Right atrium auricular region (tissue), 2 donors: ENCODE measurements at regions not wholly inside any gene's neighbourhood (a gene's known extent, or its start where the extent isn't known, plus 50 kb on each side); places are given as distances from the start of the nearest gene placed in this dataset.

Source experiments
- DNase-seq: peaks from one replicate; pipeline ENCODE4 v3.0.0-alpha.2; 2019; ENCODE audit warnings: low spot score
- H3K27ac ChIP-seq, 2 donors: fragments of 200-600 bp; sonication (generic); 1 replicate in 1 of 2; 2 replicates in 1 of 2; pipeline ENCODE4 v1.5.1; 2016 to 2019
- H3K27me3 ChIP-seq, 2 donors: fragments of 200-600 bp; sonication (generic); one replicate each; pipeline versions ENCODE4 v1.5.1 to v1.6.0; 2017 to 2019
- H3K36me3 ChIP-seq: fragments of 200-600 bp; sonication (generic); one replicate; pipeline ENCODE4 v1.5.1; 2016
- H3K4me1 ChIP-seq, 2 donors: fragments of 200-600 bp; sonication (generic); one replicate each; pipeline versions ENCODE4 v1.5.1 to v1.6.0; 2017 to 2019
- H3K4me3 ChIP-seq, 2 donors: fragments of 200-600 bp; sonication (generic); 1 replicate in 1 of 2; 2 replicates in 1 of 2; pipeline ENCODE4 v1.5.1; 2017 to 2019; ENCODE audit warnings: mild to moderate bottlenecking in 1 of 2, moderate library complexity in 1 of 2
- H3K9me3 ChIP-seq, 2 donors: fragments of 200-600 bp; sonication (generic); one replicate each; pipeline ENCODE4 v1.5.1; 2019
- TF ChIP-seq, protein P1 (sequence below), 2 donors: fragments of 200-600 bp; sonication (generic); IDR thresholded peaks; one replicate each; pipeline ENCODE4 v1.5.1; 2019; ENCODE audit warnings: antibody characterized with exemption in 2 of 2

DNA sequence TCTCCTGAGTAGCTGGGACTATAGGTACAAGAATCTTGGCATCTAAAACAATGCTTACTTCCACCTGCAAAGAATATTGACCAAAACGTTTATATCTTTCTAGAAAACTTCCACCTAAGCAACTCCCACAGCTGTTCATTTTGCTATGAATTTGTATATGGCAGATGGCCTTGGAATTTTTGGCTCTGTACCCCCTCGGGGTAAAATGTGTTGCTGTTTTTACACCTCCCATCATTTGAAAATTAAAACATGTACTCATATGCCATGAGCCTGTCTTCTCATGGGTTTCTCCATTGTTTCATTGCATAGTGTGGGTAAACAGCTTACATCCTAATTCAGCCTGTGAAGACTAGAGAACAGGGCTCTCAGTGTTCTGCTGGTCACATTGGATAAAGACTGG lies 853.6 kb upstream of the SOX11 start:
- Histone ChIP-seq H3K4me3 (no peak overlapping the region), H3K4me1 (no peaks in the 10 kb centered on the region), H3K27me3 (no peaks in the 10 kb centered on the region), H3K9me3 (no peaks in the 10 kb centered on the region), H3K36me3 (no peaks in the 10 kb centered on the region), H3K27ac (no peak overlapping the region)
- no peak for DNase-seq
- TF ChIP-seq, protein P1, sequence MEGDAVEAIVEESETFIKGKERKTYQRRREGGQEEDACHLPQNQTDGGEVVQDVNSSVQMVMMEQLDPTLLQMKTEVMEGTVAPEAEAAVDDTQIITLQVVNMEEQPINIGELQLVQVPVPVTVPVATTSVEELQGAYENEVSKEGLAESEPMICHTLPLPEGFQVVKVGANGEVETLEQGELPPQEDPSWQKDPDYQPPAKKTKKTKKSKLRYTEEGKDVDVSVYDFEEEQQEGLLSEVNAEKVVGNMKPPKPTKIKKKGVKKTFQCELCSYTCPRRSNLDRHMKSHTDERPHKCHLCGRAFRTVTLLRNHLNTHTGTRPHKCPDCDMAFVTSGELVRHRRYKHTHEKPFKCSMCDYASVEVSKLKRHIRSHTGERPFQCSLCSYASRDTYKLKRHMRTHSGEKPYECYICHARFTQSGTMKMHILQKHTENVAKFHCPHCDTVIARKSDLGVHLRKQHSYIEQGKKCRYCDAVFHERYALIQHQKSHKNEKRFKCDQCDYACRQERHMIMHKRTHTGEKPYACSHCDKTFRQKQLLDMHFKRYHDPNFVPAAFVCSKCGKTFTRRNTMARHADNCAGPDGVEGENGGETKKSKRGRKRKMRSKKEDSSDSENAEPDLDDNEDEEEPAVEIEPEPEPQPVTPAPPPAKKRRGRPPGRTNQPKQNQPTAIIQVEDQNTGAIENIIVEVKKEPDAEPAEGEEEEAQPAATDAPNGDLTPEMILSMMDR (IDR thresholded peaks at IDR 0.05): no peak

DNA sequence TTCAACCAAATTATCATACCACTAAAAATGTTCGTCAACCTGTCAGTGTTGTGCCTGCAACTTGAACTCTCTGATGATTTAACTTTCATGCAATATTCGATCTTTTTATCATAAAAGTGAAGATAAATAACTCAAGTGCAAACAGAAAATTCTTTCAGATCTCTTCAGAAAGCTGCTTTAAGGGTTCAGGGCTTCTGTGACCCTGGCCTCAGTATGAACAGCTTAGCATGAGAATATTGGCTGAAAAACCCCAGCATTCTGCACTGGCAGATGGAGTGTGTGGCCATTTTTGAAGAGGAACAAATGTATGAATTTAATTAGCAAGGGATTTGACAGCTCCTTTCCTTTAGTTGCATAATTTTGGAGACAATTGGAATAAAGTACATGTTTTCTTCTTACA lies 851.4 kb upstream of the SOX11 start:
- no peaks in the 10 kb centered on the region for H3K4me1 ChIP-seq
- DNase-seq: no peak
- TF ChIP-seq, protein P1 (IDR thresholded peaks at IDR 0.05): no peak

GRCh38 chr2:4844881-4845280 lies 847.3 kb upstream of the SOX11 start:
- Histone ChIP-seq H3K36me3 (no peaks in the 10 kb centered on the region), H3K4me1 (no peaks in the 10 kb centered on the region), H3K4me3 (no peak overlapping the region), H3K27me3 (no peaks in the 10 kb centered on the region), H3K9me3 (no peaks in the 10 kb centered on the region), H3K27ac (no peak overlapping the region)
- TF ChIP-seq, protein P1 (IDR thresholded peaks at IDR 0.05): no peak
- DNase-seq: no peak

More for the DNA sequence above, 851.4 kb upstream of the SOX11 start:
- no peak overlapping the region for H3K4me3 ChIP-seq
- H3K36me3 ChIP-seq: no peaks in the 10 kb centered on the region
- no peaks in the 10 kb centered on the region for H3K27me3 ChIP-seq
- H3K27ac ChIP-seq: no peak overlapping the region
- H3K9me3 ChIP-seq: no peaks in the 10 kb centered on the region

DNA sequence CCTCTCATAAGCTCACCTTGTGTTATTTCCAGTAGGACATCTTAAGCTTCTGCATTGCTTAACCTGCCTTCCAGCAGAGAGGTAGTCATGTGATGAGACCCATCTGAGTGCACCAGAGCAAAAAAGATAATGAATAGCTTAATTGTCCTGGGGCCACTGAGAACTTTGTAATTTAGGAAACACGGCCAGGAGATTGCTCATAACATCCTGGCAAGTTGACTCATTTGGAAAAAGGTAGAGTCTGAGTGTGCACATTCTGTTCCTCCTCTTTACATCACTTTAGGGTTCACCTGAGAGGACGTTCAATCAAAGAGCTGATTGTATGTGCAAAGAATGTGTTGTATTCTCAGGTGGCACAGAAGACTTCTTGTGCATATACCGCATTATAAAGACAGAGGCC lies 830.2 kb upstream of the SOX11 start:
- no peaks in the 10 kb centered on the region for H3K9me3 ChIP-seq
- TF ChIP-seq, protein P1 (IDR thresholded peaks at IDR 0.05): no peak
- no peaks in the 10 kb centered on the region for H3K27me3 ChIP-seq
- no peak overlapping the region for H3K27ac ChIP-seq
- H3K36me3 ChIP-seq: no peaks in the 10 kb centered on the region
- H3K4me1 ChIP-seq: no peaks in the 10 kb centered on the region
- no peak for DNase-seq
- H3K4me3 ChIP-seq: no peak overlapping the region

DNA sequence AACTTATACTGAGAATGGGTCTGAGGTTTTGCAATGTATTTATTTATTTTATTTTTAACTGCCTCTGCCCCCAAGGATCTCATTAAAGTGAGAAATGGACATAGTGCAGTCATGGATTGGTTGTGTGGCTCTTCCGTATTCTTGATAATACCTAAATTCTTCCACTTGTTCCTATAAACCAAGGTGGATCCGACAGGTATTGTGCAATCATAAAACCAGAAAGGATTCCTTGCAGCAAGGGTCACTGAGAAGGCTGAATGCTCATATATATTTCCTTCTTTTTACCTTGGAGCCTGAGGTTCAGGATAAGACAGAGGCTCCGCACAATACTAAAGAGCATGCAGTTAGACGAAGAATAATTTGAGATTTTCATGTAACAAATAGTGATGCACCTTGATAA lies 826.0 kb upstream of the SOX11 start:
- Histone ChIP-seq H3K9me3 (no peaks in the 10 kb centered on the region), H3K4me1 (no peaks in the 10 kb centered on the region), H3K27ac (no peak overlapping the region), H3K4me3 (no peak overlapping the region), H3K36me3 (no peaks in the 10 kb centered on the region), H3K27me3 (no peaks in the 10 kb centered on the region)
- TF ChIP-seq, protein P1 (IDR thresholded peaks at IDR 0.05): no peak
- DNase-seq: no peak

DNA sequence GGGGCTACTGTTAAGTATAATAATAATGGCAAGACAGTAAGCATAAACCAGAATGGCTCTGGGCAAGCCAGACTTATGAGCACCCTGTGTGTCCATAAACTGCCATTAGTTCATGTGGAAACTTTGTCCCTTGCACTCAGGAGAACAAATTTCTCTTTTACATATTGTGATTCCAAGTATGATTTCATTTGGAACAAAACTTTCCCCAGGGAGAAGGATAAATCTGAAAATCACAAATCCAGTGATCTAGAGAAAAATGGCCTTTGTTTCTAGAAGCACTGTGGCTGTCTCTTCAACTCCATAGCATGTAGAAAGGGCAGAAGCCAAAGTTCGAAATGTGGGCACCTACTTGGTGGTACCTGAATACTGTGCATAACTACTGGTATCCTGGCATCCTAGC lies 823.7 kb upstream of the SOX11 start:
- TF ChIP-seq, protein P1 (IDR thresholded peaks at IDR 0.05): no peak

More for the DNA sequence above, 823.7 kb upstream of the SOX11 start:
- Histone ChIP-seq H3K27me3 (no peaks in the 10 kb centered on the region), H3K4me1 (no peaks in the 10 kb centered on the region), H3K4me3 (no peak overlapping the region), H3K36me3 (no peaks in the 10 kb centered on the region), H3K9me3 (no peaks in the 10 kb centered on the region), H3K27ac (no peak overlapping the region)
- DNase-seq: no peak
